Keratinocyte (primary cell): ENCODE measurements at regions not wholly inside any gene's neighbourhood (a gene's known extent, or its start where the extent isn't known, plus 50 kb on each side); places are given as distances from the start of the nearest gene placed in this dataset.

Experiments
- DNase-seq: peaks from one replicate; pipeline ENCODE4 v3.0.0-alpha.2; 2011; ENCODE audit warnings: low read depth, missing footprints, low spot score
- FAIRE-seq: peaks from 2 replicates; lab custom pipeline; 2011; peaks lifted over from hg19 to GRCh38; lab: Jason Lieb, UNC
- H2AFZ ChIP-seq: 2 replicates; pipeline ENCODE4 v1.6.0; 2012; ENCODE audit warnings: low read length, control low read depth, inconsistent platforms; ENCODE audit not compliant: control insufficient read depth
- H3K27ac ChIP-seq: 2 replicates; pipeline ENCODE4 v1.5.1; 2011; ENCODE audit warnings: low read length; ENCODE audit not compliant: control insufficient read depth, insufficient read depth
- H3K27me3 ChIP-seq: 3 replicates; pipeline ENCODE4 v1.6.0; 2011; ENCODE audit warnings: low read length; ENCODE audit not compliant: control insufficient read depth, insufficient read depth; ENCODE audit errors: extremely low read depth
- H3K36me3 ChIP-seq, 2 experiments: 2 replicates in 1 of 2; 3 replicates in 1 of 2; pipeline ENCODE4 v1.5.1; 2011; ENCODE audit warnings: low read length in 2 of 2, mild to moderate bottlenecking in 1 of 2; ENCODE audit not compliant: control insufficient read depth in 2 of 2, insufficient read depth in 2 of 2; ENCODE audit errors: extremely low read depth in 1 of 2
- H3K4me1 ChIP-seq: 3 replicates; pipeline ENCODE4 v1.5.1; 2011; ENCODE audit warnings: low read length; ENCODE audit not compliant: control insufficient read depth, insufficient read depth; ENCODE audit errors: extremely low read depth
- H3K4me2 ChIP-seq: 3 replicates; pipeline ENCODE4 v1.6.0; 2011; ENCODE audit warnings: low read depth, low read length; ENCODE audit not compliant: control insufficient read depth, insufficient read depth; ENCODE audit errors: extremely low read depth
- H3K4me3 ChIP-seq, 3 experiments: fragments of 200-600 bp in 1 of 3; sonication (generic) in 1 of 3; 2 replicates in 2 of 3; 3 replicates in 1 of 3; pipeline ENCODE4 v1.5.1; 2011 to 2016; ENCODE audit warnings: low read length in 3 of 3, mild to moderate bottlenecking in 3 of 3, control low read depth in 2 of 3, inconsistent platforms in 1 of 3, low read depth in 1 of 3, mixed read lengths in 1 of 3, mixed run types in 1 of 3, moderate library complexity in 1 of 3; ENCODE audit not compliant: control insufficient read depth in 2 of 3, insufficient read depth in 2 of 3; ENCODE audit errors: extremely low read depth in 1 of 3
- H3K79me2 ChIP-seq: 2 replicates; pipeline ENCODE4 v1.6.0; 2012; ENCODE audit warnings: low read length; ENCODE audit not compliant: control insufficient read depth, insufficient read depth
- H3K9ac ChIP-seq: 3 replicates; pipeline ENCODE4 v1.6.0; 2011; ENCODE audit warnings: low read length; ENCODE audit not compliant: control insufficient read depth, insufficient read depth; ENCODE audit errors: extremely low read depth
- H3K9me1 ChIP-seq: 3 replicates; pipeline ENCODE4 v1.6.0; 2011; ENCODE audit warnings: low read length; ENCODE audit not compliant: control insufficient read depth, insufficient read depth; ENCODE audit errors: extremely low read depth
- H3K9me3 ChIP-seq: 2 replicates; pipeline ENCODE4 v1.5.1; 2012; ENCODE audit warnings: low read depth, low read length; ENCODE audit not compliant: control insufficient read depth
- H4K20me1 ChIP-seq: 3 replicates; pipeline ENCODE4 v1.6.0; 2011; ENCODE audit warnings: low read length; ENCODE audit not compliant: control insufficient read depth, insufficient read depth; ENCODE audit errors: extremely low read depth
- CTCF ChIP-seq, 3 experiments: IDR thresholded peaks in 1 of 3; conservative IDR thresholded peaks in 1 of 3; optimal IDR thresholded peaks in 1 of 3; 2 replicates in 2 of 3; 3 replicates in 1 of 3; pipeline versions ENCODE3 to v1.5.1; 2011; ENCODE audit warnings: low read length in 3 of 3, mild to moderate bottlenecking in 3 of 3, moderate library complexity in 2 of 3, control low read depth in 1 of 3, inconsistent platforms in 1 of 3; ENCODE audit not compliant: insufficient read depth in 2 of 3; ENCODE audit errors: extremely low read depth in 1 of 3
- EZH2 ChIP-seq: IDR thresholded peaks from one replicate; pipeline ENCODE4 v1.6.1; 2012; ENCODE audit warnings: inconsistent platforms, mild to moderate bottlenecking, low read length, moderate library complexity
- dilution Hi-C: fragments of 300-500 bp; cut with MboI; formaldehyde crosslinking; loops from one replicate; pipeline ENCODE4 v1.7.0; 2020; ENCODE audit warnings: low sequenced_read_pairs; ENCODE audit not compliant: extremely low pct_ligation_motif_present

GRCh38 chr2:59575191-59575590, 978.3 kb downstream of the BCL11A start:
- Histone ChIP-seq H3K4me2 (no peak overlapping the region), H3K79me2 (no peaks in the 10 kb centered on the region), H3K9ac (no peak overlapping the region), H2AFZ (no peak overlapping the region), H3K9me3 (no peaks in the 10 kb centered on the region), H3K27me3 (no peaks in the 10 kb centered on the region), H3K4me1 (no peaks in the 10 kb centered on the region), H3K9me1 (no peaks in the 10 kb centered on the region), H4K20me1 (no peaks in the 10 kb centered on the region), H3K36me3 (no peaks in the 10 kb centered on the region), H3K27ac (no peak overlapping the region), H3K4me3 (no peak overlapping the region)
- dilution Hi-C loops: no loop called here
- DNase-seq (no peak), FAIRE-seq (no peak)
- TF ChIP-seq EZH2: no peak
- no peak for TF ChIP-seq CTCF (optimal IDR thresholded peaks at IDR 0.05 in 1 of 3, IDR thresholded peaks at IDR 0.05 in 1 of 3, conservative IDR thresholded peaks at IDR 0.05 in 1 of 3; ENCODE audit: extremely low read depth in 1 of 3, insufficient read depth in 2 of 3, low read length in 3 of 3)

- dilution Hi-C loops: no loop called here
These were observed 981.2 kb downstream of the BCL11A start for GRCh38 chr2:59572227-59572626.

More at GRCh38 chr2:59572227-59572626, 981.2 kb downstream of the BCL11A start:
- no peak overlapping the region for H3K4me2 ChIP-seq
- H3K4me3 ChIP-seq: no peak overlapping the region
- no peaks in the 10 kb centered on the region for H4K20me1 ChIP-seq
- DNase-seq (no peak), FAIRE-seq (no peak)
- no peak overlapping the region for H3K27ac ChIP-seq
- H3K9ac ChIP-seq: no peak overlapping the region
- no peaks in the 10 kb centered on the region for H3K36me3 ChIP-seq
- no peak for TF ChIP-seq CTCF (optimal IDR thresholded peaks at IDR 0.05 in 1 of 3, IDR thresholded peaks at IDR 0.05 in 1 of 3, conservative IDR thresholded peaks at IDR 0.05 in 1 of 3; ENCODE audit: extremely low read depth in 1 of 3, insufficient read depth in 2 of 3, low read length in 3 of 3)
- no peak for TF ChIP-seq EZH2
- no peaks in the 10 kb centered on the region for H3K4me1 ChIP-seq
- no peaks in the 10 kb centered on the region for H3K9me3 ChIP-seq
- no peaks in the 10 kb centered on the region for H3K9me1 ChIP-seq
- no peaks in the 10 kb centered on the region for H3K27me3 ChIP-seq
- H3K79me2 ChIP-seq: no peaks in the 10 kb centered on the region
- H2AFZ ChIP-seq: no peak overlapping the region
